ENCODE measurements at regions not wholly inside any gene's neighbourhood (a gene's known extent, or its start where the extent isn't known, plus 50 kb on each side); places are given as distances from the start of the nearest gene placed in this dataset.

DNA sequence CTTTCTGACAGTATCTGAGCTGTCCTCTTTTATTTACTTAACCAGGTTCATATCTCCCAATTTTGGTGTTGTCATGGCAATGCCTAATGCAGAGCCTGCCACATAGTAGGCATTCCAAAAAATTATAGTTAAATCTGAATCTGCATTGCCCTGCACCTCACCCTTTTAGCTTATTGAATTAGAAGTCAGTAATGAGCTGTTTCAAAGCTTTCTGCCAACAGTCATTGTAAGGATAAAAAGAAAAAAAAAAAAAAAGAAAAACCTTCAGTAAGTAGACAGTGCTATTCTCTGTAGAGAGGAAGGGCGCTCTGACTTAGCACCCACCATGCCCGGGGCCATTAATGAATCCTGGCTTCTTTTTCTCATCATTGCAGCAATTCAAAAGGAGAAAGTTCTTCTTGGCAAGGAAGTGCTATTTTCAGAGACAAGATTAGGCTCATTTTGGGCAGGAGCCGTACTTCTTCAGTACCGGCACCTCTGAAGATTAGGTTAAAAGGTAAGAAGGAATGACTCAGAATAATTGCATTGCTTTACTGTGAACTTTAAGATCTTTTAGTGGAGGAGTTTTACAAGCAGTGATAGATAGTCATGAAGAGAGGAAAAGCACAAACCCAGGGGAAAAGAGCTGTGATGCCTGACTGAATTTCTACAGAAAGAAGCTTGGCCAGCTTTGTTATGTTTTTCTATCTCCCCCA is 2041.2 kb upstream of the PIK3C3 start:
- DNase-seq = no peak

DNA sequence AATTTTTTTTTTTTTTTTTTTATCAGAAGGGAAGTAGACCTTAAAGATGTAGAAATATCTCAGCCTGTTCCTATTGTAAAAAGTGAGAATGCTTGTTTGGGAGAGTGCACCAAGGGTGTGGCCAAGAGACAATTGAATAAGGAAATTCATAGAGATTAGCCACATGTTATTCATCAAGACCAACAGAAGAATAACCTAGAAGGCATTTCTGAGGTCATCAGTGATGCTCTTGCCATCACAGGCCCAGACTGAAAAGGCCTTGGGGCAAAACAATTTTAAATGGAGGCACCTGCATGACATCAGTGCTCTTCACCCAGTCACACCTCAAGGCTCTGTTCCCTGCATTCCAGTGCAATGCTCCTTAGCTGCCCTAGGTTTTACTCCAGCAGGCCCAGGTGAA is 2043.3 kb upstream of the PIK3C3 start:
- DNase-seq = no peak

DNA sequence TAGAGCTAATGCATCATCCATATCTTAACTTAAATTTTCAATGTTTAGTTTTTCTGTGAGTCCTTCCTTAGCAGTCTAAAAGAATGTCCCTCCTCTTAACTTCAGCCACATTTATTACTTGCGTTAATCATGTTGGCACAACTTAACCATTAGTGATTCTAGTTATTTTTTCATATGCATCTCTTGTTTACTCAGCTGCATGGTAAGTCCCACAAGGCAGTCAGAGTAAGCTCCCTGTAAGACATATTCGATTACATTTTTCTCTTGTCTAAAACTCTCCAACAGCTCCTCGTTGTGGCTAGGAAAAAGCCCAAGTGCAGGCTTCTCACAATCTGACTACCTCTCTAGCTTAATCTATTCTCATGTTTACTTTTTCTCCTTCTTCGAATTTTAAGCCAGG is 2045.3 kb upstream of the PIK3C3 start:
- DNase-seq = no peak

DNA sequence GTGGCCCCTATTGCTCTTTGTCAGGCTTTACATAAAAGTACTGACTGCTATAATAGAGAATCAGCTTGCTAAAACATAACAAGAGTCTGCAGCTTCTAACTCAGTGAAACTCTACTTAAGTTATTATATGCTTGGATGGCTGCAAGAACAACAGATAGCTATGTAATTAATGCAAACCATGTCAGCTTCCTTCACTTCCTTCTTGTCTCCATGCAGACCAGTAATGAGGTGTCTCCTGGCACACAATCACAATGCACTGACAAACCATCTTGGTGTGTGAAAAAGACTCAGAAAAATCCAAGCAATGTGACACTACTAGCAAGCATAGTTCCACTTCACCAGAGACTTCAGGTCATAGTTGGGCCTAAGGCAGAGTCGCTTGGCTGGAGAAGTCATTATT is 2068.9 kb upstream of the PIK3C3 start:
- no peak for DNase-seq

DNA sequence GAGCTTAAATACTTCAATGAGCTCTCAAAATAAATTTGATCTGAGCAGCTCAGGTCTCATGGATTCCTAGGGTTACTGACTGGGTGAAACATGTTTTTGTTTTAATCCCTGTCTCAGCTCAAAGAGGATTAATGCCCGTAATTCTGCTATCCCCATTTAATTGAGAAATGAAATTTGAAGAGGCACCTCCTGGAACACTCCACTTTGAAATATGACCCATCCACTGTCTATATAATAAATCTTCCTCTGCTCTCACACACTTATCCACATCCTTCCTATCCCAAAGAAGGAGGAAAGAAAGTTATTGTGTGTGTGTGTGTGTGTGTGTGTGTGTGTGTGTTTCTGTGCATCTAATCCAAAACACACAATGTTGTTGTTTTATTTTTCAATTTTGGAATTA is 2082.4 kb upstream of the PIK3C3 start:
- DNase-seq = no peak

DNA sequence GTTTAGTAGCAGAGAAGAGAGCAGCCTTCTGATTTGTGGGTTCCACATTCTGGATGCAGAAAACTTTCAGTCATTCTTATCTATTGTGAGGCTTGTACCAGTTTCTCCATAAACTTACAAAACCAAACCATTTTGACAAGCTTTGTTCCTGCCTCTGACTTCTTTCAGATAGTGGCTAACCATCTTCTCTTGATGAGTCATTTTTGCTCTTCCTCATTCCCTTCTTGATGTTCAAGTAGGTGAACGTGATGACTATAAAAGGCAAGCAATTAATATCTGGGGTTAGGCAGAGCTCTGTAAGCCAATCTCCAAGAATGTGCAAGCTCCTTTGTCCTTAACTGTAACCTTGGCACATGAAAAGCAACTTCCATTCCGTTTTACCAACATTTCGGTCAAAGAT is 2083.1 kb upstream of the PIK3C3 start:
- DNase-seq = no peak

DNA sequence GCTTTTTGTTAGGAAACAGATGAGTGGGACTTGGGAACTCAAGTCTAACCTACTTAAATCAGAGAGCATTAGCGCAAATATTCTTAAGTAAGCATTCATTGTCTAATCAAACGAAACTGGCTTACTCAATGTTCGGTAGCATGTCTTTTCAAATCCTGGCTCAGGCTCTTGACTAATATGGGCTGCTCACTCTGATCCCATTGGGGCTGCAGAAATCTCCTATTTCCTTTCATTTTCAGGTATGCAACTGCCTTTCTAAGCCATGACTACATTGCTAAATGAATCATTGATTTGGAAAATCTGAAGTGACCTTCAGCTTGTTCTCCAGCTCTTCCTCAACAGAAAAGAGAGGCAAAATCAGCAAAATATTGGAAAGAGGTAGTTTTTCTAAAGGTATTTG is 2084.4 kb upstream of the PIK3C3 start:
- DNase-seq = no peak

GRCh38 chr18:39863916-39864315 is 2091.1 kb upstream of the PIK3C3 start:
- DNase-seq = no peak

DNA sequence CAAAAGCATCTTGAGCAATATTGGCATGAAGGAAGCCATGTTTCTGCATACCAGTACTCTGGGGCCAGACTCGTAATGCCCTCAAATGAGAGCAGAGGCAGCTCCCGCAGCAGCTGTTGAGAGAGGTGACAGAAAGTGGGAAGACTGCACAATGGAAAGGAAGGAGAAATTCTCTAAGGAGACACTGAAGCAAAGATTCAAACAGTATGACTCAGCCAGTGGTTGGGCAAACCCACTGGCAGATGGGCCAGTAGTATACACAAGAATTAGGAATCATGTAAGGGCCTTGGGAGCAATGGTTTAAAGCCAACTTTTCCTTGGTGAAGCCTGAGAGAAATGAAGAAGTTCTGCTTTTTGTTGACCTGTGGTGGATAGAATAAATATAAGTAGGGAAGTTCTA is 2092.7 kb upstream of the PIK3C3 start:
- no peak for DNase-seq

GRCh38 chr18:39854291-39854690 is 2100.7 kb upstream of the PIK3C3 start:
- no peak for DNase-seq

- DNase-seq = no peak
Observed at GRCh38 chr18:39846265-39846664, 2108.8 kb upstream of the PIK3C3 start.

DNA sequence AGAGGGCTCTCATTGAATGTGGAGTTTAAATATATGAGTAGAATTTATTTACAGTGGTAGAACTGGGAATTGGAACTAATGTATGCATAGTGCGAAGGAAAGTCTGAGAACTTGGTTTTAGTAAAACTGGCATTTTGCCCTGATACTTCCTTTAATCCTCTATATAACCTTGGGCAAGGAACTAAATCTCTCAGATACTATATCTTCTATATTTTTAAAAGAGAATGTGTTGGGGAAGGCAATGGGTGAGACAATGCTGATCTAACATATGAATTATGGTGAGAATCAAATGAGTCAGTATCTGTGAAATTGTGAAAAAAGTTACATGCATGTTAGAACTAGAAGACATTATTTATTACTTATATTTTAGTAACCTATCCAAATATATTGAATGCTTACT is 2109.4 kb upstream of the PIK3C3 start:
- DNase-seq = no peak

DNA sequence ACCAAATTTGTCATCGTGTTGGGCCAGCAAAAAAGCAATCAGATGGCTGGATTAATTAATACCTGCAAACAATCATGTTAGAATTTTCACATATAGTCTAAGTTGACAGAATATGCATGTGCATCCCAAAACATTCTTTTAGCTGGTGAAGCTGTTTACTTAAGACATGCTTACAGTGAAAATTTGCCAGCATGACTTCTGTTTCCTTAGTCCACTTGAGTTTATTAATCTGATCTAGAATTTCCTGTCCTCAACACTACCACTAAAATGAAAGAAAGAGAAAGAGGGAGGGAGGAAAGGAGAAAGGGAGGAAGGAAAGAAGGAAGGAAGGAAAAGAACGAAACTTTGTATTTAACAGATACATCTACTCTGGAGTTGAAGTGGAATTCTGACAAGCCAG is 2109.9 kb upstream of the PIK3C3 start:
- DNase-seq = no peak

DNA sequence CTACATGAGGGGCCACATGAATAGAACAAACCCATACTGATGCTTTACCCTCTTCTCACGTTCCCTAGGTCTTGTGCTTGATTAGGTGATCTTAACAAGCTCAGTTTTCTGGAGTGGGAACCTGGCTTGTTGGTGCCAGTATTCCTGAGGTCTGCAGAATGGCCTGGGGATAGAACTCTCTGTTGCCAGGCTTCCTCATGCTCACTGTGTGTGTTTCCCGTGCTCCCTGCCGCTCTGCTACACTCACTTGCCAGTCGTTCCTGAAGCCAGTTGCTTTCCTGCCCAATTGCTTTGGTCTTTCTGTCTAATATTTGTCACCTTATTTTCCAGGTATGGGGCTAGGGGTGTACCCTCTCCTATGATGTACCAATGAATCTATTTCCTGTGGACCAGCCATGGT is 2111.5 kb upstream of the PIK3C3 start:
- no peak for DNase-seq

DNA sequence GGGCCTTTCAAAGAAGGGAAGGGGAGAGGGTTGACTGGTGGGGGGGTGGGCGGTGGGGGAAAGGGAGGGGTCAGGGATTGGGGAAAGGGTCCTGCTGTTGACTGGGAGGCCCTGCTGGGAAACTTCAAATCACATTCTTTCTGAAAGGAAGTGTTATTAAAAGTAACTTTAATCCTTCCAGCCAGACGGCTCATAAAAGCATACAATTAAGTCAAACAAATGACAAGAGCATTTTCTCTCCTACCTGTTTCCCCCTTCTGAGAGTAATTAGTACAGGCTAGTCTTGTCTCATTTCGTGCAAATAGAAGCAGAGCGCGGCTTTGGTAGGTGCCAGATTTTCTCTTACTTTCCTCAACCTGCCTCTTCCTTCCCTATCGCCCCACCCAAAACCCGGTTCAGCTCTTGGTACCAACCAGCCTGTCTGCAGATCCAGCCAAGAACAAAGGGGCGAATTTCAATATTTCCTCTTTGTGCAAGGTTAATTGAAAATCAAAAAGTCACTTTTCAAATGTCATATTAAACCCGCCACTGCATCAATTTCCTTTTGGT is 2112.6 kb upstream of the PIK3C3 start:
- no peak for DNase-seq

DNA sequence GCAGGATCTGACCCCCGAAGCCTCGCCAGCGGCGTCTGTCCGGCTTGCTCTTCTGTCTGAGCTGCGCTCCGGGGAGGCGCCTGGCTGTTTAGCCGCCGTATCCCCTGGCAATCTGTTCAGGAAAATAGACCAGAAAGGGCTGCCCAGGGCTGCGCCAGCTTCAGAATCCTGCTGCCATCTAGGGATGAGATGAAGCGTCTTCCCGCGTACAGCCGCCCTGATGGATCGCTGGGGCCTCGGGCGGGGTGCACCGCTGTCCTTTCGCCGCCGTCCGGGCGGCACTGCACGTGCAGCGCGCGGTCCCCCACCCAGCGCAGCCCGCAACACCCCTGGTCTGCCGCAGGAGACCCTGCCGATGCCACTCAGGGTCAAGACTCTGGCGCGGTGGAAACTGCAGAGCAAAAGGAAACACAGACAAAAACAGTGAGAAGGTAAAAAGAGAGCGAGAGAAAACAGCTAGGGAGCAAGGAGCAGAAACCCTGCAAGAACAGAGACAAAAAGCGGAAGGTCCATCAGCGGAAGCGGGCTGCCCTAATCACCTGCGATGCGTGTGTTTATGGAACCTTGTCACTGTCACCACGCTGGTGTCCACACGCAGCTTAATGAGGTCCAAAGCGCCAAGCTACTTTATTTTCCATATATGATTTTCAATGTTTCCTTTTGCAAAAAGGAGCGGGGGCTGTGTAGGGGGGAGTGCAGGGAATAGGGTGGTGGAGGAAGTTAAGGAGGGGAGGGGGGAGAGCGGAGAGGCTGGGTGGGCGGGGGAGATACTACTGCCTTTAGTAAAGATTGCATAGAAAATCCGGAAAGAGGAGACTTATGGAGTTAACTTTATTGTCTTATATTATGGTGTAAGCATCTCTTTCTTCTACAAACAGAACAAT is 2113.3 kb upstream of the PIK3C3 start:
- no peak for DNase-seq

DNA sequence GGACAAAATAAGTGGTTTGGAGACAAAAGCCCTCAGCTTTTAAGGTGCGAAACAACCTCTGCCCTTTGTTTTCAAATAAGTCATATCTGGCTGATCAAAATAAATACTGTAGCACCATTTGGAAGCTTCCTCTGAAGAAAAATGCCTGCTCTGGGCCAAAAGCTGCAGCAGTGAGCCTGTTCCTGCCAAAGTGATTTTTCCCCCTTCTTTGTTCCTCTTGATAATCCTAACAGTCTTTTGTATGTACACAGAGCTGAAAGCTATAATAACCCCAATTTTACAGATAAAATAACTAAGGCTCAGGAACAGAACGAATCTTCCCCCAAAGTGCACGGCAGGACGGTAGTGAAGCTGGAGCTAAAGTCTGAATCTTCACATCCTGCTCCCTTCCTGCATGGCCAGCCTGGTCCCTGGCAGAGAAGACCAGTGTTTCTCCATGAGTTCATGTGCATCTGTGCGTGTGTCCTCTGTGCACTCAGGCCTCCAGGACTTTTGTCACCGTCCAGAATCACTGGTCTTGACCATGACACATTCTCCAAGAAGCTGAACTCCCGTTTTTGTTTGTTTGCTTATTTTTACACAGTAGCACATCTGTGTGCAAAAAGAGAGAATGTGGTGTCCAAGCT is 2114.1 kb upstream of the PIK3C3 start:
- DNase-seq = no peak

- DNase-seq = no peak
Observed at GRCh38 chr18:39840406-39840805, 2114.6 kb upstream of the PIK3C3 start.

GRCh38 chr18:39839782-39840181 is 2115.3 kb upstream of the PIK3C3 start:
- no peak for DNase-seq

DNA sequence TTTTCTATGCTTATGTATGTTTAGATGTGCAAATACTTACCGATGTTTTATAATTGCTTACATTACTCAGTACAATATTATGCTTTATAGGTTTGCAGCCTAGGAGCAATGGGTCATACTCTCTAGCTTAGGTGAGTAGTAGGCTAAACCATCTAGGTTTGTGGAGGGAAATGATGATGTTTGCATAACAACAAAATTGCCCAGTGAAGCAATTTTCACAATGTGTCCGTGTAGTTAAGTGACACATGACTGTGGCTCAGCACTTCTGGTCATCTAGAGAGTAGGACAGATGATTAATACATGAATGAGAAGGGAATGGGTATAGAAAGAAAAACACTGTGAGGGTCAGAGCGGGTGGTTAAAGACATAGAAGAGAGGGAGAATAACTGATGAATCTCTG is 2116.2 kb upstream of the PIK3C3 start:
- DNase-seq = no peak

GRCh38 chr18:39835303-39836030 is 2119.6 kb upstream of the PIK3C3 start:
- DNase-seq = no peak

DNA sequence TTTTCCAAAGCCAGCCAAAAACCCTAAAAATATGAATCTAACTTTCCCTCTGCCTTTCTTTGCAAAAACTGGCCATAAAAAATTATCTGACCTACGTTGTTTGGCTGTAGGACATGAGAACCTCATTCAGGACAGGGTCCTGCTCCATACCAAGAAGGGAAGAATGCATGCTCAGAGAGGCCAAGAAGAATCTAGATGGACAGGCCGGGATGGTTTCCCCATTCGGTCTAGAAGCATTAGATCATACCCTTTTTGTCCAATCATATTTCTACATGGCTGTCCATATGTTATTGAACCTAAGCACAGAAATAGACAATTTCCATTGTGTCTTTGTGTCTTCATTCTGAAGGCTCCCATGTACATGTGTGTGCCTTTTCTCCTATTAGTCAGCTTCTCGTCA is 2120.4 kb upstream of the PIK3C3 start:
- no peak for DNase-seq

Measured in GDM1 (cell line).